GM12878 (cell line): ENCODE measurements at regions not wholly inside any gene's neighbourhood (a gene's known extent, or its start where the extent isn't known, plus 50 kb on each side); places are given as distances from the start of the nearest gene placed in this dataset.

ENCODE experiments used
- ATAC-seq: fragments of 200-7000 bp; cut with Tn5 transposase; 3 replicates; pipeline ENCODE4 v1.9.1; 2020; ENCODE audit warnings: mild to moderate bottlenecking, moderate library complexity
- BruUV-seq: library from RNA; stranded (reverse); fragments of 400-500 nt; replicated peaks from 2 replicates; lab custom pipeline; 2021; lab: Mats Ljungman, UMichigan
- CTCF ChIA-PET: fragments of 300-600 bp; sonication (Branson Sonifier 250); formaldehyde crosslinking; extraction: SDS; loops from one replicate; lab custom pipeline; 2021; ENCODE audit warnings: inconsistent platforms; lab: Yijun Ruan, JAX
- POLR2A ChIA-PET: fragments of 350-600 bp; formaldehyde crosslinking; extraction: SDS; loops from one replicate; lab custom pipeline; 2021; ENCODE audit warnings: inconsistent platforms; lab: Charles Lee
- RAD21 ChIA-PET: fragments of 300-600 bp; sonication (Branson Sonifier 250); formaldehyde crosslinking; loops from one replicate; lab custom pipeline; 2023; ENCODE audit warnings: antibody characterized with exemption; ENCODE audit not compliant: unreplicated experiment; lab: Charles Lee
- SMC1A ChIA-PET: fragments of 300-600 bp; sonication (Branson Sonifier 250); formaldehyde crosslinking; loops from one replicate; lab custom pipeline; 2023; ENCODE audit not compliant: unreplicated experiment, uncharacterized antibody; lab: Charles Lee
- DNase-seq: peaks from one replicate; pipeline ENCODE4 v3.0.0-alpha.2; 2011; ENCODE audit warnings: low read depth, low spot score
- FAIRE-seq: peaks from 3 replicates; lab custom pipeline; 2011; peaks lifted over from hg19 to GRCh38; lab: Jason Lieb, UNC
- H2AFZ ChIP-seq: 2 replicates; pipeline ENCODE4 v1.6.0; 2011; ENCODE audit warnings: low read depth, low read length, control low read depth; ENCODE audit not compliant: control insufficient read depth
- H3K27ac ChIP-seq: 2 replicates; pipeline ENCODE4 v1.5.1; 2011; ENCODE audit warnings: control low read depth; ENCODE audit not compliant: control insufficient read depth, insufficient read depth
- H3K27me3 ChIP-seq, 2 experiments: replicated peaks in 1 of 2; 2 replicates each; pipeline versions ENCODE4 v1.6.0 to v1.6.1; 2011; ENCODE audit warnings: low read length in 1 of 2; ENCODE audit not compliant: control insufficient read depth in 2 of 2, insufficient read depth in 2 of 2
- H3K36me3 ChIP-seq, 2 experiments: 2 replicates each; pipeline ENCODE4 v1.5.1; 2011; ENCODE audit warnings: low read length in 1 of 2; ENCODE audit not compliant: control insufficient read depth in 2 of 2, insufficient read depth in 2 of 2
- H3K4me1 ChIP-seq: 2 replicates; pipeline ENCODE4 v1.6.1; 2011; ENCODE audit warnings: mild to moderate bottlenecking, low read length, moderate library complexity, mixed read lengths; ENCODE audit not compliant: control insufficient read depth, insufficient read depth
- H3K4me2 ChIP-seq: 2 replicates; pipeline ENCODE4 v1.6.0; 2011; ENCODE audit warnings: control low read depth; ENCODE audit not compliant: control insufficient read depth, insufficient read depth
- H3K4me3 ChIP-seq: fragments of 200-600 bp; sonication (generic); 2 replicates; pipeline ENCODE4 v1.5.1; 2016
- H3K79me2 ChIP-seq: 2 replicates; pipeline ENCODE4 v1.6.0; 2011; ENCODE audit warnings: low read length; ENCODE audit not compliant: control insufficient read depth, insufficient read depth
- H3K9ac ChIP-seq: 2 replicates; pipeline ENCODE4 v1.8.0; 2011; ENCODE audit warnings: low read length, control low read depth, mixed read lengths; ENCODE audit not compliant: control insufficient read depth, insufficient read depth
- H3K9me3 ChIP-seq: replicated peaks from 3 replicates; pipeline ENCODE4 v1.5.1; 2011; ENCODE audit warnings: mild to moderate bottlenecking, low read length; ENCODE audit not compliant: control insufficient read depth, insufficient read depth
- H4K20me1 ChIP-seq: 2 replicates; pipeline ENCODE4 v1.6.0; 2011; ENCODE audit not compliant: control insufficient read depth, insufficient read depth
- BACH1 ChIP-seq: fragments of 450-650 bp; IDR thresholded peaks from 2 replicates; pipeline ENCODE4 v1.6.1; 2017; ENCODE audit warnings: mild to moderate bottlenecking, borderline replicate concordance
- BRCA1 ChIP-seq: IDR thresholded peaks from 2 replicates; pipeline ENCODE4 v1.6.1; 2011; ENCODE audit warnings: low read depth, low read length, improper control_type of control experiment
- EED ChIP-seq: sonication (generic); IDR thresholded peaks from 2 replicates; pipeline ENCODE4 v1.6.1; 2016; ENCODE audit warnings: antibody characterized with exemption, low read depth
- HDAC6 ChIP-seq: fragments of 200-600 bp; sonication (generic); IDR thresholded peaks from one replicate; pipeline ENCODE4 v1.8.0; 2017; ENCODE audit warnings: antibody characterized with exemption; ENCODE audit not compliant: unreplicated experiment
- KAT2A ChIP-seq: conservative IDR thresholded peaks from 2 replicates; pipeline ENCODE4 v1.6.1; 2011; ENCODE audit warnings: low read depth, low read length; ENCODE audit not compliant: control insufficient read depth
- POLR2AphosphoS2 ChIP-seq: IDR thresholded peaks from 2 replicates; pipeline ENCODE4 v1.6.1; 2011; ENCODE audit warnings: low read depth, mild to moderate bottlenecking, low read length, improper control_type of control experiment, moderate library complexity
- PRDM15 ChIP-seq: fragments of 450-650 bp; formaldehyde crosslinking; IDR thresholded peaks from 2 replicates; pipeline ENCODE4 v1.4.0; 2020; ENCODE audit warnings: mild to moderate bottlenecking, moderate library complexity
- RCOR1 ChIP-seq: conservative IDR thresholded peaks from 2 replicates; pipeline ENCODE4 v1.6.1; 2012; ENCODE audit warnings: low read depth, low read length, improper control_type of control experiment
- RUNX3 ChIP-seq: IDR thresholded peaks from 2 replicates; pipeline ENCODE4 v1.6.1; 2012; ENCODE audit warnings: low read length, inconsistent platforms
- SMAD5 ChIP-seq: IDR thresholded peaks from 2 replicates; pipeline ENCODE4 v1.6.1; 2016; ENCODE audit warnings: antibody characterized with exemption, low read depth
- SMC3 ChIP-seq: IDR thresholded peaks from 2 replicates; pipeline ENCODE4 v1.6.1; 2011; ENCODE audit warnings: low read length, improper control_type of control experiment, borderline replicate concordance
- SRF ChIP-seq, 2 experiments: IDR thresholded peaks; 2 replicates each; pipeline ENCODE4 v1.6.1; 2011; ENCODE audit warnings: low read depth in 2 of 2, low read length in 2 of 2, mild to moderate bottlenecking in 1 of 2, moderate library complexity in 1 of 2
- YY1 ChIP-seq: IDR thresholded peaks from 2 replicates; pipeline ENCODE4 v1.6.1; 2011; ENCODE audit warnings: low read depth, mild to moderate bottlenecking, low read length
- ZNF217 ChIP-seq: fragments of 450-650 bp; IDR thresholded peaks from 2 replicates; pipeline ENCODE4 v1.6.1; 2017; ENCODE audit warnings: antibody characterized with exemption, mild to moderate bottlenecking
- ZNF622 ChIP-seq: fragments of 450-650 bp; IDR thresholded peaks from 2 replicates; pipeline ENCODE4 v1.6.1; 2017; ENCODE audit warnings: mild to moderate bottlenecking, inconsistent platforms
- WGBS: methylation state at CpG from one replicate; pipeline ENCODE4 v1.1.6; 2016; ENCODE audit warnings: low lambda C conversion rate; ENCODE audit not compliant: insufficient replicate concordance, insufficient coverage; ENCODE audit errors: missing lambda C conversion rate; 5-methylcytosine and 5-hydroxymethylcytosine counted together
- in situ Hi-C: fragments of 300-500 bp; cut with MboI; formaldehyde crosslinking; loops from 9 replicates; pipeline ENCODE4 v1.14.3; 2018; ENCODE audit warnings: mixed read lengths
- intact Hi-C: fragments of 100-400 bp; cut with micrococcal nuclease; formaldehyde crosslinking; loops from one replicate; pipeline ENCODE4 v1.14.2; 2022; ENCODE audit not compliant: unreplicated experiment
- TF ChIP-seq, protein P1 (sequence below): IDR thresholded peaks from 2 replicates; pipeline ENCODE4 v1.6.1; 2012; ENCODE audit warnings: low read depth, low read length, improper control_type of control experiment

DNA sequence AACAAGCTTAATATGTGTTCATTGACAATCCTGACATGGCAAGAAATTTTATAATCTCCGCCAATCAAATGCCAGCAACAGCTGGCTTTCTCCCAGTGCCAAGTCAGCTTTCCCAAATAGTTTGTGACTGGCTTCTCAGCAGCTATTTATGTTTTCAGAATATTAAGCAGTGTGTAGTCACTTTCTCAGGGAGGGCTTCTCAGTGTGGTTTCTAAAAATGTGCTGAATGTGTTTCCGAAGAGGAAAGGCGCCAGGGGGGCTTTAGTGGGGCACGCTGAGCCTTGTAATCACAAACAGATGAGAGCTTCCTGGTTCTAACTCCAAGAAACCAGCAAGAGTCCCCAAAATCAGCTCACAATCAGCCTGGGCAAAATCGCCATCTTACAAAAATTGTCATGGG lies 258.7 kb upstream of the CPEB2 start:
- Histone ChIP-seq H3K27ac (no peak overlapping the region), H3K79me2 (no peaks in the 10 kb centered on the region), H3K27me3 (no peaks in the 10 kb centered on the region), H3K4me1 (no peaks in the 10 kb centered on the region), H3K9me3 (no peaks in the 10 kb centered on the region), H3K4me3 (no peak overlapping the region), H4K20me1 (no peaks in the 10 kb centered on the region), H3K4me2 (no peak overlapping the region), H3K36me3 (no peaks in the 10 kb centered on the region), H3K9ac (no peak overlapping the region), H2AFZ (no peak overlapping the region)
- DNase-seq: no peak
- ChIA-PET SMC1A (no interaction called here), CTCF (interaction anchor here (0.6 kb wide), 1 partner anchor 398 kb away, joined by 3 read pairs; no protein-coding TSS in a partner anchor), RAD21 (no interaction called here), POLR2A (no interaction called here)
- ATAC-seq: no peak
- no TSS peak for BruUV-seq
- no peak for FAIRE-seq
- intact Hi-C loops (loop anchor here (10.0 kb wide), 1 partner anchor 411 kb away; no protein-coding TSS in a partner anchor), in situ Hi-C loops (no loop called here)
- 36% methylated on average over 5 of the region's 5 CpGs for whole genome bisulfite sequencing
- TF ChIP-seq RCOR1 (no peak), BRCA1 (no peak), BACH1 (no peak), ZNF622 (no peak), POLR2AphosphoS2 (no peak), PRDM15 (no peak), SMC3 (no peak), YY1 (no peak), RUNX3 (no peak), SMAD5 (no peak), HDAC6 (no peak), KAT2A (no peak), ZNF217 (no peak), SRF (IDR thresholded peaks at IDR 0.05; ENCODE audit: low read depth in 2 of 2, low read length in 2 of 2) (no peak), EED (no peak)
- TF ChIP-seq, protein P1, sequence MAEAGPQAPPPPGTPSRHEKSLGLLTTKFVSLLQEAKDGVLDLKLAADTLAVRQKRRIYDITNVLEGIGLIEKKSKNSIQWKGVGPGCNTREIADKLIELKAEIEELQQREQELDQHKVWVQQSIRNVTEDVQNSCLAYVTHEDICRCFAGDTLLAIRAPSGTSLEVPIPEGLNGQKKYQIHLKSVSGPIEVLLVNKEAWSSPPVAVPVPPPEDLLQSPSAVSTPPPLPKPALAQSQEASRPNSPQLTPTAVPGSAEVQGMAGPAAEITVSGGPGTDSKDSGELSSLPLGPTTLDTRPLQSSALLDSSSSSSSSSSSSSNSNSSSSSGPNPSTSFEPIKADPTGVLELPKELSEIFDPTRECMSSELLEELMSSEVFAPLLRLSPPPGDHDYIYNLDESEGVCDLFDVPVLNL: no peak
